Heart left ventricle (tissue), 16 donors: ENCODE measurements at regions not wholly inside any gene's neighbourhood (a gene's known extent, or its start where the extent isn't known, plus 50 kb on each side); places are given as distances from the start of the nearest gene placed in this dataset.

ENCODE experiments used
- ATAC-seq, 4 donors: fragments of 200-7000 bp; cut with Tn5 transposase; one replicate each; pipeline ENCODE4 v1.9.1; 2020 to 2022; ENCODE audit warnings: moderate library complexity in 4 of 4, mild to moderate bottlenecking in 3 of 4, moderate number of reproducible peaks in 1 of 4
- DNase-seq, 5 donors: peaks; one replicate each; pipeline ENCODE4 v3.0.0-alpha.2; 2020
- H3K27ac ChIP-seq, 12 donors: fragments of 200-600 bp; sonication (generic) in 4 of 12; one replicate each; pipeline versions ENCODE4 v1.5.0 to v1.8.0; 2016 to 2022; ENCODE audit warnings: mild to moderate bottlenecking in 2 of 12
- H3K27me3 ChIP-seq, 9 donors: fragments of 200-600 bp; sonication (generic) in 2 of 9; one replicate each; pipeline versions ENCODE4 v1.5.1 to v1.8.0; 2016 to 2022; ENCODE audit warnings: mild to moderate bottlenecking in 3 of 9
- H3K36me3 ChIP-seq, 9 donors: fragments of 200-600 bp; sonication (generic) in 2 of 9; one replicate each; pipeline versions ENCODE4 v1.5.0 to v1.8.0; 2018 to 2022; ENCODE audit warnings: mild to moderate bottlenecking in 2 of 9
- H3K4me1 ChIP-seq, 12 donors: fragments of 200-600 bp; sonication (generic) in 4 of 12; one replicate each; pipeline versions ENCODE4 v1.5.0 to v1.8.0; 2016 to 2022; ENCODE audit warnings: mild to moderate bottlenecking in 3 of 12
- H3K4me3 ChIP-seq, 12 donors: fragments of 200-600 bp; sonication (generic) in 4 of 12; one replicate each; pipeline versions ENCODE4 v1.5.0 to v1.8.0; 2017 to 2022; ENCODE audit warnings: mild to moderate bottlenecking in 9 of 12, moderate library complexity in 4 of 12
- H3K9me3 ChIP-seq, 12 donors: fragments of 200-600 bp; sonication (generic) in 4 of 12; one replicate each; pipeline versions ENCODE4 v1.5.0 to v1.8.0; 2016 to 2022; ENCODE audit warnings: mild to moderate bottlenecking in 1 of 12
- CTCF ChIP-seq, 12 donors: fragments of 200-600 bp; sonication (generic) in 4 of 12; IDR thresholded peaks; one replicate each; pipeline versions ENCODE4 v1.5.0 to v1.8.0; 2018 to 2022; ENCODE audit warnings: antibody characterized with exemption in 12 of 12, mild to moderate bottlenecking in 5 of 12
- POLR2A ChIP-seq, 2 donors: fragments of 450-650 bp; IDR thresholded peaks; one replicate each; pipeline ENCODE4 v1.6.1; 2017; ENCODE audit warnings: antibody characterized with exemption in 2 of 2, mild to moderate bottlenecking in 2 of 2, moderate library complexity in 2 of 2
- WGBS, 4 donors: extraction: QIAGEN DNeasy Blood & Tissue Kit in 2 of 4; methylation state at CpG; one replicate each; pipeline versions ENCODE4 v1.1.5 to v1.1.7; 2013 to 2018; 5-methylcytosine and 5-hydroxymethylcytosine counted together
- intact Hi-C, 10 donors: fragments of 100-400 bp; cut with DNase I; formaldehyde crosslinking; loops; one replicate each; pipeline versions ENCODE4 v1.11.1 to v1.14.2; 2022
- donor health status: ischemic (EF 13 %, LVEDD 7.1; RV severe dilation, severe dysfunction).
- donor health status: healthy with polysubstance abuse.
- donor health status: DM: no; HTN: yes; CAD: no.
- donor health status: DM: no; HTN: no; CAD: no.
- donor health status: ischemic (EF 25% LVEDD 6.9; RV normal size, moderate dysfunction).
- donor health status: ischemic (EF 25% LVEDD 5.7; RV mildly dilated, moderate dysfunction).
- donor health status: healthy.
- donor health status: DM: yes; HTN: yes; CAD: no.
- donor health status: ischemic (EF 35%, LVEDD 5.7; RV mildly dilated, moderate dysfunction).
- donor health status: nonischemic (EF 11% LVEDD 7.7; RV severe dilation, severe dysfunction).
- donor health status: DM: yes; HTN: yes; CAD: no.
- donor health status: PGD.
- donor health status: ischemic (EF 29% LVEDD 5.4; RV normal size, mild dysfunction).
- donor health status: nonischemic (EF 23%, LVEDD 6.1; RV moderate dilation, normal function).

GRCh38 chr17:71057938-71058337 is 888.6 kb downstream of the KCNJ2 start:
- H3K36me3 ChIP-seq: no peaks in the 10 kb centered on the region
- intact Hi-C loops: no loop called here
- no peak for ATAC-seq
- peaks cover 0 to 6% (median 0%) of the 10 kb centered on the region in 12 donors for H3K9me3 ChIP-seq
- H3K4me1 ChIP-seq: no peaks in the 10 kb centered on the region
- TF ChIP-seq CTCF (IDR thresholded peaks at IDR 0.05): no peak
- no peak for TF ChIP-seq POLR2A (IDR thresholded peaks at IDR 0.05)
- H3K27me3 ChIP-seq: no peaks in the 10 kb centered on the region
- H3K27ac ChIP-seq: no peak overlapping the region
- no peak for DNase-seq
- WGBS, 4 donors: 79 to 86% (median 82%) methylated on average over 5 of the region's 5 CpGs
- no peak overlapping the region for H3K4me3 ChIP-seq

GRCh38 chr17:71063127-71063526 is 893.8 kb downstream of the KCNJ2 start:
- WGBS, 4 donors: 49 to 69% (median 63%) methylated on average over 2 of the region's 2 CpGs
- no peak for TF ChIP-seq POLR2A (IDR thresholded peaks at IDR 0.05)
- no peaks in the 10 kb centered on the region for H3K27me3 ChIP-seq
- H3K4me3 ChIP-seq: no peak overlapping the region
- ATAC-seq: no peak
- intact Hi-C loops: no loop called here
- no peaks in the 10 kb centered on the region for H3K4me1 ChIP-seq
- H3K9me3 ChIP-seq: no peaks in the 10 kb centered on the region
- no peak for DNase-seq
- no peak overlapping the region for H3K27ac ChIP-seq
- H3K36me3 ChIP-seq: no peaks in the 10 kb centered on the region

GRCh38 chr17:71063559-71063958 is 894.2 kb downstream of the KCNJ2 start:
- Histone ChIP-seq H3K4me3 (no peak overlapping the region), H3K27ac (no peak overlapping the region), H3K27me3 (no peaks in the 10 kb centered on the region), H3K36me3 (no peaks in the 10 kb centered on the region), H3K4me1 (no peaks in the 10 kb centered on the region), H3K9me3 (no peaks in the 10 kb centered on the region)
- ATAC-seq (no peak), DNase-seq (no peak)
- intact Hi-C loops: no loop called here
- 79 to 83% (median 81%) methylated on average over 3 of the region's 3 CpGs for WGBS, 4 donors
- TF ChIP-seq POLR2A (IDR thresholded peaks at IDR 0.05): no peak
- TF ChIP-seq CTCF (IDR thresholded peaks at IDR 0.05): no peak

GRCh38 chr17:71067669-71068407 is 898.5 kb downstream of the KCNJ2 start:
- H3K27me3 ChIP-seq: no peaks in the 10 kb centered on the region
- no peaks in the 10 kb centered on the region for H3K36me3 ChIP-seq
- DNase-seq: no peak
- H3K27ac ChIP-seq: no peak overlapping the region
- 46 to 56% (median 52%) methylated on average over 9 of the region's 9 CpGs for WGBS, 4 donors
- H3K4me3 ChIP-seq: no peak overlapping the region
- intact Hi-C loops: loop anchor here in 1 of 10 donors (2.0 kb wide), 1 partner anchor 19 kb away; no protein-coding TSS in a partner anchor
- no peaks in the 10 kb centered on the region for H3K4me1 ChIP-seq
- H3K9me3 ChIP-seq: no peaks in the 10 kb centered on the region
- ATAC-seq: no peak
- TF ChIP-seq CTCF (IDR thresholded peaks at IDR 0.05): no peak
- no peak for TF ChIP-seq POLR2A (IDR thresholded peaks at IDR 0.05)

GRCh38 chr17:71068408-71068750 is 899.0 kb downstream of the KCNJ2 start:
- no peaks in the 10 kb centered on the region for H3K36me3 ChIP-seq
- intact Hi-C loops: loop anchor here in 1 of 10 donors (2.0 kb wide), 1 partner anchor 20 kb away; no protein-coding TSS in a partner anchor
- H3K4me3 ChIP-seq: no peak overlapping the region
- no peak for ATAC-seq
- DNase-seq: no peak
- H3K27me3 ChIP-seq: no peaks in the 10 kb centered on the region
- no peak overlapping the region for H3K27ac ChIP-seq
- H3K9me3 ChIP-seq: no peaks in the 10 kb centered on the region
- TF ChIP-seq CTCF (IDR thresholded peaks at IDR 0.05): no peak
- H3K4me1 ChIP-seq: no peaks in the 10 kb centered on the region
